Raji (cell line): ENCODE measurements at regions not wholly inside any gene's neighbourhood (a gene's known extent, or its start where the extent isn't known, plus 50 kb on each side); places are given as distances from the start of the nearest gene placed in this dataset.

ENCODE experiments used
- POLR2A ChIP-seq: IDR thresholded peaks from 2 replicates; pipeline ENCODE4 v1.6.1; 2011; ENCODE audit warnings: low read depth, low read length, control low read depth; ENCODE audit not compliant: insufficient read depth

- TF ChIP-seq POLR2A, result no peak
Observed at GRCh38 chr3:72354486-72354885, 493.8 kb downstream of the SHQ1 start.

- no peak for TF ChIP-seq POLR2A
Observed at GRCh38 chr3:72353236-72354128, 494.8 kb downstream of the SHQ1 start.

DNA sequence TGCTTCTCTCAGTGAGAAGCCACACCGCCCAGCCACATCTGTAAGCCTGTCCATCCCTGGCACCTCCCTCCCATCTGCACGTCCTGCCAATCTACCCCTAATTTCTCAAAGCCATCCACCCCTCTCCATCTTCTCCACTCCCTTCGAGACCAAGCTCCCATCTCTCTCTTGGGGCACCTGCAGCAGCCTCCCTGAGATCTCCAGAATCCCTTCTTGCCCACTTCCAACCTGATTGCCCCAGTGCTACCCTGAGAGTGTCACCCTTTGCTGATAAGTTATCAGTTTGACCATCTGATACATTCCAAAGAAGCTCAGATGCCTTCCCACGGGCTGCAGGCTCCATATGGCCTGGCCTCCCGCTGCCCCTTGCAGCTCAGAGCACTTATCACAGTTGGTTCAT, 496.1 kb downstream of the SHQ1 start:
- no peak for TF ChIP-seq POLR2A

- no peak for TF ChIP-seq POLR2A
Observed at GRCh38 chr3:72351536-72351935, 496.7 kb downstream of the SHQ1 start.

GRCh38 chr3:72350761-72351505, 497.3 kb downstream of the SHQ1 start:
- TF ChIP-seq POLR2A, result no peak

DNA sequence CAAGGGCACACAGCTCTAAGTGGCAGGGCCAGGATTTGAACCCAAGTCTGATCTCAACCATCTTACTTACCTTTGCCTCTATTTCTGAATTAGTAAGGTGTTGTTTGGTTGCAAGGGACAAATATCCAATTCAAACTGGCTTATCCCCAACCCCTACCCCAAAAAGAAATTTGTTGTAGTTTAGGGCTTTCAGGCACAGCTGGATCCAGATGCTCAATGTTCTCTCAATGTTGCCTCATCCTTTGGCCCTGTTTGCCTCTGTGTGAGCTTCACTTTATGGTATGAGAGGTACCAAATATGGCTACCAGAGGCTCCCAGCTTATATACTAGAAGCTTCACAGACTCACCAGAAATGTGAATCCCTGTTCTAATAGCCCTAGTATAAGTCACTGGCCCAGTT, 499.9 kb downstream of the SHQ1 start:
- no peak for TF ChIP-seq POLR2A

GRCh38 chr3:72347819-72348319, 500.4 kb downstream of the SHQ1 start:
- no peak for TF ChIP-seq POLR2A

DNA sequence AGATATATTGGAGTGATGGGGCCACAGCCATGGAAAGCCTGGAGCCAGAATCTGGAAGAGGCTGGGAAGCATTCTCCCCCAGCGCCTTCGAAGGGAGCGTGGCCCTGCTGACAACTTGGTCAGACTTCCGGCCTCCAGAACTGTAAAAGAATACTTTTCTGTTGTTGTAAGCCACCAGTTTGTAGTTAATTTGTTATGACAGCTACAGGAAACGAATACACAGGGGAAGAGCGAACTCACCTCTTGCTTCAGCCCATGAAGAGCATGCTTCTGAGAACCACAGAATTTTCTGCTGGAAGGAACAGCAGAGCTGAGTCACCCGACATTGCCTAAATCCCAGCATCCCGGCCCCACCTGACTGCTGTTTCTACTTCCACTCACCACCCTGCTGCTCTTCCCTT, 501.7 kb downstream of the SHQ1 start:
- TF ChIP-seq POLR2A, result no peak

- TF ChIP-seq POLR2A, result no peak
Observed at GRCh38 chr3:72345980-72346379, 502.3 kb downstream of the SHQ1 start.

DNA sequence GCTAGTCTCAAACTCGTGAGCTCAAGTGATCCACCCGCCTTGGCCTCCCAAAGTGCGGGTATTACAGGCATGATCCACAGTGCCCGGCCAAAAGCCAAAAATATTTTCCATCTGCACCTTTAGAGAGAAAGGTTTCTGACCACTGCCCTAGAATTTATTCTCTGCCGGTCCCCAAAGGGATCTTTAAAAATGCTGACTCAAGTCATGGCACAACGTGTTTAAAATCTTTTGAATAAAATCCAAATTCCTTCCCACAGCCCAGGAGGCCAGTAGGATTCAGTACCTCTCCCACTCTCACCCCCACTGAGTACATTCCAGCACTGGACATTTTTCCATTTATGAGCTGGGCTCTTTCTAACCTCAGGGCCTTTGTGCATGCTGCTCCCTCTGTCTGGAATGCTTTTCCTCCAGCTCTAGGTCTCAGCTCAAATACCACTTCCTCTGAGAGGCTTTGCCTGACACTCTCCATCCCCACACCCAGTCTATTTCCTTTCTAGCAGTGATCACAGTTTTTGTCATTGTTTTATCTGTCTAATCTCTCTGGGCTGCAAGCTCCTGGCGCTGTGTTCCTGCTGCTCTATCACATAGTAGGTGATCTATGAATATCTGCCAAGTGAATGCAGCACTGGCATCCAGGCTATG, 502.9 kb downstream of the SHQ1 start:
- TF ChIP-seq POLR2A, result no peak

GRCh38 chr3:72344647-72345046, 503.6 kb downstream of the SHQ1 start:
- TF ChIP-seq POLR2A, result no peak

DNA sequence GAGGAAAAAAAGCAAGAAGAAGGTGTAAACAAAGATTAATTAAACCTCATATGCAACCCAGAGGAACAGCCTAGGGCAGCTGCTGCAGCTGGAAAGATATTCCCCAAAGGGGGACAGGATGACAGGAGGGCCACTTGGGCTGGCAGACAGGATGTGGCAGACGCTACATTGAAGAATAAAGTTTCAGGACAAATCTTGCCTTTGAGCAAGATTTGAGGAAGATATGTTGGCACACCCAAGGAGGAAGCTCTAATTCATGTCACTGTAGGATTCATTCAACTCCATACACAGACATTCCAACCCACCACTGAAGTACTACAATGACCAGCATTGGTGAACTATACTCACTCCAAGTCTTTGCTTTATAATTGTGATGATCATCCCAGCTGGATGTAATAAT, 504.0 kb downstream of the SHQ1 start:
- TF ChIP-seq POLR2A, result no peak

DNA sequence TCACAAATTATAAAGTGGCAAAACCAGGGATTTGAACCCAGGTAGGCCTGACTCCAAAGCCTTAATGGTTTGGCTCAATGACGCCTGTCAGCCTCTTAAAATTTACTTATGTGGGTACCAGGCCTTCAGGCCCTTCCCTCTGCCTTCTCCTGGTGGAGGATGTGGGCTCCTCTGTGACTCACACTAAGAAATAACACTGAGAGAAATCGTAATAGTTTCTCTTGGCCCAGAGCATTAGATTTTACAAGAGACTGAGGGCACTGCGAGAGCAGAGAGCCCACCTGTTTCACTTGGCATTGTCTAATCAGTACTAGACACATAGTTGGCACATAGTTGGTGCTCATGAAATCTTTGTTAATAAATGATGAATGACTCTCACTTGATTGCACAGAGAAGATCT, 505.2 kb downstream of the SHQ1 start:
- no peak for TF ChIP-seq POLR2A

DNA sequence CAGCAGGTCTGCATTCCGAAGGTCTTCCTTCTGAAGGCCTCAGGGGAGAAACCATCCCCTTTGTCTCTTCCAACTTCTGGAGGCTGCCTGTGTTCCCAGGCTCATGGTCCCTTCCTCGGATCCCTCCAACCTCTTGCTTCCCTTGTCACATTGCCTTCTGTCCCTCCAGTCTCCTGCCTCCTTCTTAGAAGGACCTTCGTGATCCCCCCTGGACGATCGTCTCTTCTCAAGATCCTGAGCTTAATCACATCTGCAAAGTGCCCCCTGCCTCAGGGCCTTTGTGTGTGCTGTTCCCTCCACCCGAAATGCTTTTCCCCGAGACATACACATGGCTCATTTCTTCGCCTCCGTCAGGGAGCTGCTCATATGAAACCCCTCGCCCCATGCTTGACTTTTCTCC, 505.8 kb downstream of the SHQ1 start:
- TF ChIP-seq POLR2A, result no peak

GRCh38 chr3:72341920-72342319, 506.3 kb downstream of the SHQ1 start:
- TF ChIP-seq POLR2A, result no peak

DNA sequence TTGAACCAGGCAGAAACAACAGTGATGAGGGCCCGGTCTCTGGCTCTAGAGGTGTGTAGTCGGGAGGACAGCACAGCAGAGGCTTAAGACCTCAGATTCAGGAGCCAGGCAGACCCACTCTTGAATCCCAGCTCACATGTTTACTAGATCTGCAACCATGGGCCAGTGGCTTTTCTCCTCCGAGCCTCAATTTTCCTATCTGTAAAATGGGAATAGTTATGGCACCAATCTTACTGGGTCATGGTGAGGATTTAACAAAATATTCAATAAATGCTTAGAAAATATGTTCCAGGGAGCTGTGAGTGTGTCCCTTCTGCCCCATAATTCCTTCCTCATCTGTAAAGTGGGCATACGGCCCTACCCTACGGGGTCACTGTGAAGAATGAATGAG, 506.9 kb downstream of the SHQ1 start:
- TF ChIP-seq POLR2A, result no peak
